ENCODE measurements at regions not wholly inside any gene's neighbourhood (a gene's known extent, or its start where the extent isn't known, plus 50 kb on each side); places are given as distances from the start of the nearest gene placed in this dataset.
A peak's percentile ranks its signal among the peaks of the same experiment; 100 is the strongest.

DNA sequence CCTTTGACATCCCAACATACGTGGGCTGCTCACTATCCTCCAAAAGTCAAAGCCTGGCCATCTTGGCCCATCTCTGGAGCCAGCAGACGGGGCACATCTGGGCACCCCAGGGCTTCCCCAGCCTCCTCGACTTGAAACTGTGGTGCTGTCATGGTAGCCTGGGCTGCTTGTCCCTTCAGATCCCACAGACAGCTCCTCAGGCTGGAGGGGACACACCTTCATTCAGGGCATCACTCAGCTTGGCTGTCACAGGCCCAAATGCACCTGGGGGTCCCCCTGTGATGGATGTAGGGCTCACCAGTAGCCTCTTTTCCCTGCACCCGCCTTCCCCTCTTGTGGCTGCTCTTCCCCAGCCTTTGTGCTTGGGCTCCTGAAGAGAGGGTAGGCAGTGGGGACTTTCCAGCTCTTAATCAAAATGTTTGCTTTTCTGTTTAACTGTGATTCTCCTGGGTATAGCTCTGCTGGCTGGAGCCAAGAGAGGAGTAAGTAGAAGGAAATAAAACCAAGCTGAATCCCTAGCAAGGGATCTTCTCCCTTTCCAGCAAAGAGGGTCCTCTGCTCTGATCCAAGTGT lies 92.3 kb downstream of the GYPC start:
- DNase-seq, result no peak

- DNase-seq, result no peak
Measured at GRCh38 chr2:126748929-126749518, 93.1 kb downstream of the GYPC start.

- peak; percentile 4 for DNase-seq
Measured at GRCh38 chr2:126749537-126749936, 93.6 kb downstream of the GYPC start.

- DNase-seq, result no peak
Measured at GRCh38 chr2:126750506-126750905, 94.5 kb downstream of the GYPC start.

DNA sequence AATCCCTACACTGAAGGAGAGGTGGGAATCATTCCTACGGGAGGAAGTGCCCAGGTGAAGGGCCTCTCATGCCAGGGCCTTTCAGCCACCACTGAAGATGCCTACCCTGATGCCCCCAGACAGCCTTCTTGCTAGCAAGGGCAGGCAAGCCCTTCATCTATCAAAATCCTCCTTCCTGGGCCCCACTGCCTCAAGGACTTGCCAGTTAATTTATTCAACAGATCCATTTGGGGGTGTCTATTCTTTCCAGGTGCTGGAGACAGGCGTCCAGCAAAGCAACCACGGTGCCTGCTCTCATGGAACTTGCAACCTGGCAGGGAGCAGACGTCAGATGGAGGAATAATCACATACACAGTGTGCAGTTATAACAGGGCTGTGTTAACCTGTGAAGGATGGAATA lies 95.5 kb downstream of the GYPC start:
- no peak for DNase-seq

GRCh38 chr2:126752876-126753275 lies 96.9 kb downstream of the GYPC start:
- no peak for DNase-seq

- DNase-seq, result no peak
Measured at GRCh38 chr2:126753501-126754212, 97.7 kb downstream of the GYPC start.

DNA sequence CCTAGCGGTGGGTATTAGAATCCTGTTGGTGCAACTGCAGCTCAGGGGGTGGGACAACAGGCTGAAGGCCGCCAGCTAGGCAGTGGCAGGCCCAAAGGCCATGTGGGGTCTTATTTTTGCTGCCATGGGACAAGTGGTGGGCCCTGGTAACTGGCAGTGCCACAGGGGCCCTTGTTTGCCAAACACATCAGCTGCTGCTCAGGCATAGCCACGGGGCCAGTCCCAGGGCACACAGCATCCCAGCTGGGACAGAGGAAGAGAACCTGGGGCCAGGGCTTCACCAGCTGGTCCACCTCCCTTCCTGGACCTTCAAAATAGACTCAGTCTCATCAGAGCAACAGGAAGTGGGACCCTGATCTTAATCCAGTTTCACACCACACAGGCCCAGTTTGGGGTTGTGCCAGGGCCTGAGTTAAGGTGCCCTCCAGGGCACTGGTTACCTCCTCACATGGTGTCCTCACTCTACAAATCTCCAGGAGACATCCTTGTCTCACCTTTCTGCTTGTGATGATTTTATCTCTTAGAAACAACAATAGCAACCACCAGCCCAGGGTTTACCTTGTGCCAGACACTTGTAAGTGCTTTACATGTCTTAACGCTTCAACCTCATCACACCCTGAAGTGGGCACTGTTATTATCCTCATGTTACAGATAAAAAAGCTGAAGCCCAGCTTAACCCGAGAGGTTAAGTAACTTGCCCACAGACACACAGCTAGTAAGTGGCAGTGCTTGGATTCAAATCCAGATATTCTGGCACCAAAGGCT lies 98.5 kb downstream of the GYPC start:
- no peak for DNase-seq

DNA sequence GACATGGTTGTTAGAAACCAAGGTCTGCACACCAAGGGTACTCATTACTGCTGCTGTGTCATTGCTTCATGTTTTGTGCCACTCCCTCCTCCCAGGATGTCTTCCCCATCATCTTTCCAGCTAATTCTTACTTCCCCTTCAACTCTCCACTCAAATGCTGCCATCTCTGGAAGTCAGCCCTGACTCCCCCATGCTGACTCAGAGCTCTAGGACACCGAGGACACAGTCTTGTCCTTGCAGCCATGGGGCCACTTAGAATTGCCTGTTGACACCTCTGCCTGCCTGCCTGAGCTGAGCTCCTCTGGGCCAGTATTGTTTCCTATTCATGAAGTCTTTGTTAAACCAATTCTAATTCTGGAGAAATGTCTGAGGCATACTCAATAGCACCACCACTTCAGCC lies 100.2 kb downstream of the GYPC start:
- DNase-seq, result no peak

DNA sequence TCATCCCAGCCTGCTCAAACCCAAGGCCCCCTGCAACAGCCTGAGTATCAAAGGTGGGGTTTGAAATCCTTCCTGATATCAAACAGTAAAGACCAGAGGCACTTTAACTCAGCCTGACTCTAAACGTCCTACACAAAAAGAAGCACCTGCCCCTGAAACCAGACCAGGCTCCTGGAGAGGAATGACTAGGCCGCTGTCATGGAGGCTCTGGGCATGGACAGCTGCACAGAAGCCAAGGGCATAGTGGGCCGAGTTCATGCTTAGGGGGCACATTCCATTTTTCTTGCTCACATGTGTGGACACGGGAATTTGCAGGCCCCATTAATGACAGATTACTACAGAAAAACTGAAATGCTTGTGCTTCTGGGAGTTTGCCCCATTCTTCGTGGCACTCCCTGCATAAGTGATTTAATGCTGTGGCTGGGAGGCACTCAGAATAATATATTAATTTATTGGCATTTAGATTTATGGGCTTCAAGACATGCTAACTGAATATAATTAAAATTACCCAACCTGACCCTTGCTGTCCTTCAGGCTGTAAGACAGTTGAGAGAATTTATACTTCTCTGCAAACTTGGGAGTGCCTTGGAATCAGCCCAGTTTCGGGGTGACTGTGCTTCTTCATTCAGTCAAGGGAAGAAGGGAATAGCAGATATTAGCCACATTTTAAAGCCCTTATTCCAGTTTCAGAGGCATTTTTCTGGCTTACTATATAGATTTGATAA lies 105.5 kb downstream of the GYPC start:
- DNase-seq, result no peak

- no peak for DNase-seq
Measured at GRCh38 chr2:126761981-126762878, 106.3 kb downstream of the GYPC start.

DNA sequence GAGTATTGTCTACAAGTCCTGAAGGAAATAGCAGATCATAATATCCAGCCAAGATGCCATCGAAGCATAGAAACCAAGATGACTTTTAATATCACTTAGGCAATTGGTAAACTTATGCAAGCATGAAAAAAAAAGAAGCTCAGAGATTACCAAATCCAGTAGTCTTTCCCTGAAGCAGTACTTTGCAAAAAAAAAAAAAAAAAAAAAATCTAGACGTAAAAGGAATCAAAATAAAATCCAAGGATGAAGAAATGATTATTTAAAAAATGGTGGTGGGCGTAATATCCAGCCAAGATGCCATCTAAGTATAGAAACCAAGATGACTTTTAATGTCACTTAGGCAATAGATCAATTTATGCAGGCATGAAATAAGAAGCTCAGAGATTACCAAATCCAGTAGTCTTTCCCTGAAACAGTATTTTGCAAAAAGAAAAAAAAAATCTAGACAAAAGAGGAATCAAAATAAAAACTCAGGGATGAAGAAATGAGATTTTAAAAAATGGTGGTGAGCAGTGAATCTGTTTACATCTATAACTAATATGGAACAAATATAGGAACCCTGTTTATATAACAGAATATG lies 108.8 kb downstream of the GYPC start:
- no peak for DNase-seq

GRCh38 chr2:126765395-126765794 lies 109.4 kb downstream of the GYPC start:
- no peak for DNase-seq

DNA sequence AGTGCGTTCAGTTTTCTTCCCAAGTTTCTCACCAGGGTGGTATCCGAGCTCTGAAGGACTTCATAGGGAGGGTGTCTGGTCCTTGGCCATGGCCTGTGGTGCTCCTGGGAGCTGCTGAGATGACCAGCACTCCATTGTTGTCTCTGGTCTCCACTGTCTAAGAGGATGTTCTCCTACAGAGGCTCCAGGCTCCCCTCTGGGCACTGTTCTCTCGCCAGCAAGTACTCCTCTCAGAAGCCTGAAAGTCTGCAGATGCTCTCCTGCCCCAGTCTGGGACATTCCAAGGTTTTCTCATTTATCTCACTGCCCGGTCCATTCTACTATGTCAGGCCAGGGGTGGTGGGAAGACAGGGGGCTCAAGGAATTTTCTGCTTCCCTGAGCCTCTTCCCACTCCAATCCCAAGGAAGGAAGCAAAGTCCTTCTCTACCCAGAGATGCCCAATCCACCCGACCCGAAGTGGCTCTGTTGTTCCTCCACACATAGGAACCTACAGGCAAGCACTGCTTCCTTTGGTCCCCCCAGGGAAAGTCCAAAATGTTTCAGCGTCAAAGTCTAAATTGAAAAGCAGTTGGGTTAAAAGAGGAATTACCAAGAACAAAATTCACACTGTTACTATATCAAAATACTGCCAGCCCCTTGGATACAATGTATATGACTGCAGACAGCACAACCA lies 110.5 kb downstream of the GYPC start:
- no peak for DNase-seq

DNA sequence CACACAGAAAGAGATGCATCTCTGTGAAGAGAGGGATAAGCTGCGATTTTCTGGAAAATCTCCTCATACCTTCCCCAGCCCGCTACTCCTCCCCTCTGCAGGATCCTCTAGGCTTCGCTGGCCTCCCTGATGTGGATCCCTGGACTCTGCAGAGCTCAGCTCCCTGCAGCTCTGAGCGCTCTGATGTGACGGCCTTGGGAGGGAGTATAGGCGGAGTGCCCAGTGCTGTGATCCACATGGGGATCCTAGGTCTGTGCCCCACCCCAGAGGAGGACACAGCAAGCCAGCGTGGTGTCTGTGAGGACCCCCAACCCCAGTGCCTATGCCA lies 111.0 kb downstream of the GYPC start:
- DNase-seq, result no peak

- DNase-seq, result no peak
Measured at GRCh38 chr2:126769118-126769517, 113.2 kb downstream of the GYPC start.

GRCh38 chr2:126770466-126770865 lies 114.5 kb downstream of the GYPC start:
- no peak for DNase-seq

- DNase-seq, result no peak
Measured at GRCh38 chr2:126771094-126771493, 115.1 kb downstream of the GYPC start.

GRCh38 chr2:126771501-126772195 lies 115.7 kb downstream of the GYPC start:
- DNase-seq, result no peak

DNA sequence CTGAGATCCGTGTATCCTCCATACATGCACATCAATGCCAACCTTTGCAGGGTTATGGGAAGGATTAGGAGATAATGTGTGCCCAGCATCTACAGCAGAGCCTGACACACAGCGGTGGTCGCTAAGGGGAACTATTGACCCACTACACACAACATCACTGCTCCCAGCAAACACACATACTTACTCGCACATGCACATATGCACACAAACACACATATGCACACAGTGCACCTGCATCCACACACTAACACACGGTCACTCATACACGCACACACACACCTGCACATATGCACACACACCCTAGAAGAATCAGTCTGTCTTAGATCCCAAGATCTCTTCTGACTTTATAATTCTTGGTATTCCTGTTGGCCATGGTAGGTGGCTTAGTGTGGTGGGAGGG lies 118.3 kb downstream of the GYPC start:
- no peak for DNase-seq

Data from fibroblast of skin of scalp (primary cell).